NCI-H2107 treated with DMSO at 0.1 percent for 48 hours (cell line): ENCODE measurements at regions not wholly inside any gene's neighbourhood (a gene's known extent, or its start where the extent isn't known, plus 50 kb on each side); places are given as distances from the start of the nearest gene placed in this dataset.

ENCODE experiments used
- DNase-seq: peaks from one replicate; lab custom pipeline; 2025; ENCODE audit not compliant: unreplicated experiment; lab: John Stamatoyannopoulos, UW

GRCh38 chr3:7793786-7794185, 707.8 kb upstream of the LMCD1 start:
- no peak for DNase-seq

GRCh38 chr3:7798276-7798675, 703.3 kb upstream of the LMCD1 start:
- no peak for DNase-seq

- DNase-seq: no peak
These were observed 701.4 kb upstream of the LMCD1 start for GRCh38 chr3:7800006-7800780.

GRCh38 chr3:7812490-7812889, 689.1 kb upstream of the LMCD1 start:
- no peak for DNase-seq

GRCh38 chr3:7813365-7813764, 688.3 kb upstream of the LMCD1 start:
- DNase-seq: no peak

- DNase-seq: no peak
These were observed 684.4 kb upstream of the LMCD1 start for GRCh38 chr3:7817239-7817638.

- no peak for DNase-seq
These were observed 680.7 kb upstream of the LMCD1 start for GRCh38 chr3:7820969-7821368.

GRCh38 chr3:7821858-7822257, 679.8 kb upstream of the LMCD1 start:
- no peak for DNase-seq

GRCh38 chr3:7841451-7841850, 660.2 kb upstream of the LMCD1 start:
- DNase-seq: no peak

- DNase-seq: no peak
These were observed 658.2 kb upstream of the LMCD1 start for GRCh38 chr3:7843441-7843840.

GRCh38 chr3:7847021-7847420, 654.6 kb upstream of the LMCD1 start:
- DNase-seq: no peak

GRCh38 chr3:7847521-7847920, 654.1 kb upstream of the LMCD1 start:
- DNase-seq: no peak

GRCh38 chr3:7854266-7854665, 647.4 kb upstream of the LMCD1 start:
- DNase-seq: no peak

- DNase-seq: no peak
These were observed 646.9 kb upstream of the LMCD1 start for GRCh38 chr3:7854721-7855120.

- DNase-seq: no peak
These were observed 636.0 kb upstream of the LMCD1 start for GRCh38 chr3:7865611-7866010.

- DNase-seq: no peak
These were observed 634.0 kb upstream of the LMCD1 start for GRCh38 chr3:7867587-7867986.

- no peak for DNase-seq
These were observed 630.5 kb upstream of the LMCD1 start for GRCh38 chr3:7871003-7871560.

- no peak for DNase-seq
These were observed 627.5 kb upstream of the LMCD1 start for GRCh38 chr3:7874116-7874515.

GRCh38 chr3:7875925-7876324, 625.7 kb upstream of the LMCD1 start:
- no peak for DNase-seq

GRCh38 chr3:7876741-7877297, 624.8 kb upstream of the LMCD1 start:
- no peak for DNase-seq

GRCh38 chr3:7877312-7877711, 624.3 kb upstream of the LMCD1 start:
- DNase-seq: no peak

- no peak for DNase-seq
These were observed 622.1 kb upstream of the LMCD1 start for GRCh38 chr3:7879572-7879971.

- DNase-seq: no peak
These were observed 619.7 kb upstream of the LMCD1 start for GRCh38 chr3:7881946-7882345.
